HG03045 (cell line): ENCODE measurements at regions not wholly inside any gene's neighbourhood (a gene's known extent, or its start where the extent isn't known, plus 50 kb on each side); places are given as distances from the start of the nearest gene placed in this dataset.
"Not testable (repeated sequence)": the region's sequence is repeated elsewhere in the genome, so short reads cannot be mapped to it uniquely, and the experiment has no call there.

Experiments
- ATAC-seq: cut with Tn5 transposase; IDR thresholded peaks from one replicate; pipeline ENCODE4 v1.9.1; 2021; ENCODE audit warnings: mild to moderate bottlenecking, moderate library complexity; ENCODE audit not compliant: unreplicated experiment

DNA sequence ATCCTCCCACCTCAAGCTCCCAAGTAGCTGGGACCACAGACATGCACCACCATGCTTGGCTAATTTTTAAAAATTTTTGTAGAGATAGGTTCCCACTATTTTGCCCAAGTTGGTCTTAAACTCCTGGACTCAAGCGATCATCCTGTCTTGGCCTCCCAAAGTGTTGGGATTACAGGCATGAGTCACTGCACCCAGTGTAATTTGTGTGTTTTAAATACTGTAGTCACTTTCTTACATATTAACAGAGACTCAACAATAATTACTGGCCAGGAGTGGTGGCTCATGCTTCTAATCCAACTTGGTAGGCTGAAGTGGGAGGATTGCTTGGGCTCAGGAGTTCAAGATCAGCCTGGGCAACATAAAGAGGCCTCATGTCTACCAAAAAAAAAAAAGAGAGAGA, 293.0 kb downstream of the RDH14 start:
- no peak for ATAC-seq

DNA sequence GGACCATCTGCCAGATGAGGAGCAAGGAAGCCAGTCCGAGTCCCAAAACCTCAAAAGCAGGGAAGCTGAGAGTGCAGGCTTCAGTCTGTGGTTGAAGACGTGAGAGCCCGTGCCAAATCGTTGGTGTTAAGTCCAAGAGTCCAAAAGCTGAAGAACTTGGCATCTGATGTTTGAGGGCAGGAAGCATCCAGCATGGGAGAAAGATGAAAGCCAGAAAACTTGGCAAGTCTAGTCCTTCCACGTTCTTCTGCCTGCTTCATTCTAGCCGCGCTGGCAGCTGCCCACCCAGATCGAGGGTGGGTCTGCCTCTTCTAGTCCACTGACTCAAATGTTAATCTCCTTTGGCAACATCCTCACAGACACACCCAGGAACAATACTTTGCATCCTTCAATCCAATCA, 293.8 kb downstream of the RDH14 start:
- not testable (repeated sequence) for ATAC-seq

DNA sequence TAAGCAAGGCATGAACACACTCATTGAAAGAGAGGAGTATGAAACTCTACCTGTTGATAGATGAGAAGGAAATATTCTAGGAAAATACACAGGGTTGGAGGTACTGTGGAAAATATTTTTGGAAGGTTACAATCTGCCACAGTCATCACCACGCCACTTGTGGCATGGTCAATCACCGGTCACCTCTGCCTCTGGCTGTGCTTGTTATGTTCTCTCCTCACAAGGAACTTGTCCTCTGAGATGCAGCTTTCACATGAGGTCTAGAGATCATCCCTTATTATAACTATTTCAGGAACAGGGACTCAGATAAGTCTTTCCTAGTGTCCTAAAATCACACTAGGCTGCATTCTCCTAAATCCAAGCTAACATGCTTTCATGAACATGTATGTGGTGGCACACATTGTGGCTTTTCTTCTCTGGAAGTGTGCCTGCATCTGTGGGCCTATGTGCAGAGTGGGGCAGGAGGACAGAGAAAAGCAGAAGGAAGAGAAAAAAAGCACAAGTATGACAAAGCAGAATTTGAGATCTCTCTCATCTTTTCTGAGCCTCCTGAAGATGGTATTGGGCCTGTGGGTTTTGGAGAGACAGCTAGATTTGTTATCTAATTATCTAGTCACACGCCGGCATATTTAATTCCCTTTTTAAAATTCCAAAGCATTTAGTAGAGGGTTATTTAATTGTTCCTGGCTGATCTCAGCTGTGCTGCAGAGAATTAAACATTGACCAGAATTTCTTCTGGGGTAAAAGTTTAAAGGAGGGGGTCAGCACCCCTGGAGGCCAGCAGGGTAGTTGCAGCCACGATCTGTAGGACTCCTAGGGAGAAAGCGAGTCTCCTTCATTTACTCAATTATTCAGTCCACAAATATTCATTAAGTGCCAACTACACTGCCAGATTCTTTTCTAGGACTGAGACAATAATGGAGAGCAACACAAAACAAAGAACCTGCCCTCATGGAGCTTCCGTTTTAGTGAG, 294.6 kb downstream of the RDH14 start:
- ATAC-seq: no peak

DNA sequence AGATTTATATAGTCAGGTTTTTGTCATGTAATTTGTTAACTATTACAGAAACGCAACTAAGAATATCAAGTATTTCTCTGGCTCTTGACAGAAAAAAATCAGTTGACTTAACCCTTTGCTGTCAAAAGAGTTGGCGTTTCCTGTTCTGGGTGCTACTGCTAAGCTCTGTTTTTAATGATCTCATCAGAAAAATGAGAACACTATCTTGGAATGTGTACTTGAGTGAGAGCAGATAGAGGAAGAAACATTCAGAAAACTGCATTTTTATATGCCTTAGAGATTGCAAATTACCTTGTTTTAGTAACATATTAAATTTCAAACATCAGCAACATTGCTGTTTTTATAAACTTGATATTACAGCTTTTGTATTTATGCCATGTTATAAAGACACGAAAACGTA, 297.9 kb downstream of the RDH14 start:
- ATAC-seq: no peak

DNA sequence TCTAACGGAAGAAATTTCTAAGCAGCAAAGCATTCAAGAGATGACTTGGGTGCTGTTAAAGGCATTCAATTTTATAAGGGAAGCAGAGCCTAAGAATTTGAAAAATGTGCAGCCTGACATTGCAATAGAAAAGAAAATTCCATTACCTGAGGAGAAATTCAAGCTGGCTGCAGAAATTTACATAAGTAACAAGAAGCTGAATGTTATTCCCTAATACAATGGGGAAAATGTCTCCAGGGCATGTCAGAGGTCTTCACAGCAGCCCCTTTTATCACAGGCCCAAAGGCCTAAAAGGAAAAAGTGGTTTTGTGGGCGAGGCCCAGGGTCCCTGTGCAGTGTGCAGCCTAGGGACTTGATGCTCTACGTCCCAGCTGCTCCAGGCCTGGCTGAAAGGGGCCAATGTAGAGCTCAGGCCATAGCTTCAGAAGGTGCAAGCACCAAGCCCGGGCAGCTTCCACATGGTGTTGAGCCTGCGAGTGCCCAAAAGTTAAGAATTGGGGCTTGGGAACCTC, 306.7 kb downstream of the RDH14 start:
- ATAC-seq: no peak

DNA sequence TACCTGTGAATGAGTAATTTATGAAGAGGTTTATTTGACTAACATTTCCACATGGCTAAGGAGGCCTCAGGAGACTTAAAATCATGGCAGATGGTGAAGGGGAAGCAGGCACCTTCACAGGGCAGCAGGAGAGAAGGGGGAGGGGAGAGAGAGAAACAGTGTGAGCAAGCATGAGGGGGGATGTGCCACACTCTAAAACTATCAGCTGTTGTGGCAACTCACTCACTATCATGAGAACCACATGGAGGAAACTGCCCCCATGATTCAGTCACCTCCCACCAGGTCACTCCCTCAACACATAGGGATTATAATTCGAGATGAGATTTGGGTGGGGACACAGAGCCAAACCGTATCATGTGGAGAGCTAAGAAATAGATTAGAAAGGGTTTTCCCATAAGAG, 309.0 kb downstream of the RDH14 start:
- no peak for ATAC-seq

DNA sequence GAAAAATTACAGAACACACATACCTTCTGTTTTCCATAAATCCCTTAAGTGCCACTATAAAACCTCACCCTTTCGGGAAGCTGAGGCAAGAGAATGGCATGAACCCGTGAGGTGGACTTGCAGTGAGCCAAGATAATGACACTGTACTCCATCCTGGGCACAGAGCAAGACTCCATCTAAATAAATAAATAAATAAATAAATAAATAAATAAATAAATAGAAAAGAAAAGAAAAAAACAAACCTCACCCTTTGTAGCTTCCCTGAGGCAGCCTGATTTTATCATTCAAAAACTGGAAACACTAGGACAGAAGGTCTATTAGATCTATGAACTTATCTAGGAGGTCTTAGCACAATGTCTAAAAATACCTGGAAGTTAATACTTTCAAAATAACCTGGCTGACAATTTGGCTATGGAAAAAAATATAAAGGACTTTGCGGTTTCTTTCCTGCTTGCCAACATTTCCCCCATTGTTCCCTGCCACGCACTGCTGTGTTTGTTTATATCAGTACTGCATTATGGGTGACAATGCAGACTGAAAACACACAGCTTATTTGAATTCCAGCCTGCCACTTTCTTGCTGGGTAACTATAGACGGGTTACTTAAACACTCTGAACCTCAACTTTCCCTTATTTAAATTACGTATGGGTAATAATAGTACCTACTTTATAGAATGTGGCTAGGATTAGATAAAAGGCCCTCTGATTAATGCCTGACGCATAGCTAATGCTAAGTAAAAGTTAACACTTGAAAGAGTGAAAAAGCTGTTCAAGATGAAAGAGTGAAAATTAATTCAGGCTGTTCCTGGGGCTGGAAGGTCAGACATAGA, 313.0 kb downstream of the RDH14 start:
- ATAC-seq: no peak

DNA sequence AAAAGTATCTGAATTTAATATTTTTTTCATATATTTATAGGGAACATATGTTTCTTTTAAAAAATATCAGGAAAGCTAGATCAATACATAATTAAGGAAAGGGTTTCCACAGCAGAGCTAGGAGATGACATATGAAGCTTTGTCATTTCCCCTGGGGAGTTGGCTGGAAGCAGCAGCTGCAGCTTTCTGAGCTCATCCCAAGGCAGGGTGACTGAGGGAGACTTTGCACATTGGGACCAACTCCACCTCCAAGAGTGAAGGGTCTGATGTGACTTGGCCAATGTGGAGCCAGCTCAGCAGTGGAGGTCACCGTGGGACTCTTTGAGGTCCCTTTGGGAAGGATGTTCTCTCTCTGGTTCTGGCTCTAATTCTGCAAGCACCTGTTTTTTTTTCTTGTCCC, 315.1 kb downstream of the RDH14 start:
- no peak for ATAC-seq

DNA sequence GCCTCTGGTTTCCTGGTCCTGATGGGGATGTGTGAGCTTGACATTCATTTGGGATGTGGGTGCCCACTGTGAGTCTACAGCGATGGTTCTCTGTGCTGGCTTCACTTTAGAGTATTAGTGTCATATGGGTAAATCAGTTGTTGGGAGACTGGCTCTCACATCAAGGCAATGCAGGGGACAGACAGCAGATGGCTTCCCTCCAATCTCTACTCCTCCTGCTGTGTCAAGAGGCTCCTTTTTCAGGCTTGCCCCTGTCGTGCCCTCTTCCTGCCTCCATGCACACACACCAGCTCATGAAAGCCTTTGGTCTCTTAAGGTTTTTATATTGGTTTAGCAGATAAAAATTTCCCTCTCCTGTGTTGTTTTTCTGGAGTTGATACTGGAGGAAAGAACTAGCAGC, 315.6 kb downstream of the RDH14 start:
- no peak for ATAC-seq

DNA sequence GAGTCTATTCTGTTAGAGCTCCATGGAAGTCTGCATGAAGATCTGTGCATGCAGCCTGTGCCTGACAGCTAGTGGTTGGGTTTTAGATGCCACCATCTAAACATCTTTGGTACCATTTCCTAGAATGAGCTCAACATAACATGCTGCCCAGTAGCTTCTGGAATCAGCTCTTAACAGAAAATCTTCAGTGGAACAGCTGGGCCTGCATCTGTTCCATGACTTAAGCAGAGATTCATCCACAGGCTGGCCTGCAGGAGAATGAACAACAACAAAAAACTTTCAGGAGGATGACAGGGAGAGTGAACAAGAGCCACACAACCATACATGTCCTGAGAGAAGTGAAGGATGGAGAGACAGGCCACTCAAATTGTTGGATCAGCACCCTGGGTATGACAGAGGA, 316.6 kb downstream of the RDH14 start:
- ATAC-seq: no peak

DNA sequence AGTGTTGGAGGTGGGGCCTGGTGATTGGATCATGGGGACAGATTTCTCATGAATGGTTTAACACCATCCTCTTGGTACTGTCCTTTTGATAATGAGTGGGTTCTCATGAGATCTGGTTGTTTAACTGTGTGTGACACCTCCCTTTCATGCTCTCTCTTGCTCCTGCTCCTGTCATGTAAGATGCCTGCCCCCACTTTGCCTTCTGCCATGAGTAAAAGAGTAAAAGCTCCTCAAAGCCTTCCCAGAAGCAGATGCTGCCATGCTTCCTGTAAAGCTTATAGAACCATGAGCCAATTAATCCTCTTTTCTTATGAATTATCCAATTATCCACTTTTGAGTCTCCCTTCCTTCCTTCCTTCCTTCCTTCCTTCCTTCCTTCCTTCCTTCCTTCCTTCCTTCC, 317.7 kb downstream of the RDH14 start:
- no peak for ATAC-seq

DNA sequence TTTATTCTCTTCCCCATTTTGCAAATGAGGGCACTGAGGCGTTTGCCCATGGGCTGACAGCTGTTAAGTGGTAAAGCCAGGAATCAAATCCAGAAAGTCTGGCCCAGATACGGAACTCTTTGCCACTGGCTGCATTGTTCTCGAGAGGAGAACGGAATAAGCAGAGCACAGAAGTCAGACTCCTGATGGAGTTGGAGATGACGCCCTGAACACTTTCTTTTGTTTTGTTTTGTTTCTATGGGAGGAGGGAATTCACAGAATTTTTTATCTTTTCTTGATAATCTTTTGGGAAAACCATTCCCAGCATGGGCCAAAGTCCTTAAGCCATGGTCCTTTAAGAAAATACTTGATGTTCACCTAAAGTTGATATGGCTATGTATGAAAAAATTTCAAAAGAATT, 322.2 kb downstream of the RDH14 start:
- no peak for ATAC-seq

DNA sequence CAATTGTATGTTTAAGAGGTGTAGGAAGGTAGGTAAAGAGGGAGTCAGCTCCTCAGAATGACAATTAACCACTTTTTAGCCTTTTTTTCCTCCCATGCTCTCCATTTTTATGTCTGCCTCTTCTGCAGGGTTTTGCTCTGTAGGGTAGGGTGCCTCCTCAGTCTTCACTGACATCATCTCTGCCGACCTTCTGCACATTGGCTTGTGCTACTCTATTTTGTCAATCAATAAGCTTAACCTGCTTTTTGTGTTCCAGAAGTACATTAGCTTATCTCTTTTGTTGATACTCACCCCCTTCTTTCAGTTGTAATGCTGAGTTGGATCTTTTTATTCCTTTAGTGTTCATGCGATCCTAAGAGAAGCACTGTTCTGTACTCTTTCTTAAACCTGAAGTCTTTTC, 323.2 kb downstream of the RDH14 start:
- no peak for ATAC-seq

DNA sequence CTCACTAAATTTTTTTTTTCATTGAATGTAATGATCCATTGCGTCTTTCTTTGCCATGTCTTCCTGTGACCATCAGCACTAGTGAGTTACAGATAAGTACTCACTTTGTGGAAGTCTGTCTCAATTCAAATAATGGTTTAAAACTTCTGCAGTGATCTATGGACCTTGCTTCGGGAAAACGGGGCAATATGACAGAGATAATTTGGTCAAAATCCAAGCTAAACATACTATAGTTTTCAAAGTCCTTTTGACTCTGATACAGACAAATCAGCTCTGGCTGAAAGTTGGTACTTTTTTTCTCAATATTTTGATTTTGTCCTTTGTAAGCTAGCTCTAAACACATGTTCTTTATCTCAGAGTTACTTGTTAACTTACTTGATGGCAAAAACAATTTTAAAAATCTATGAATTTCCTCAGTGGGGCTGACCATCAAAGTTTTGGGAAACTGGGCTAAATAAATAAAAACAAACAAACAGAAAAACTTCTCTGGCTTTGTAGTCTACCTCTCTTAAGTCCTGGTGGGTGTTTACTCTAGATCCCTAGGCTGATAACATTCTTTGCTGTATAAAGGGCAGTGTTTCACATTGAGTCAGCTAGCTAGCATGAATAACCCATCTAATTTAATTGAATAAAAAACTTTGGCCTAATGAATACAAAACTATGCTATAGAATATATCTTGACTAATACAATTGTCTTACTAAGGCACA, 327.6 kb downstream of the RDH14 start:
- no peak for ATAC-seq

DNA sequence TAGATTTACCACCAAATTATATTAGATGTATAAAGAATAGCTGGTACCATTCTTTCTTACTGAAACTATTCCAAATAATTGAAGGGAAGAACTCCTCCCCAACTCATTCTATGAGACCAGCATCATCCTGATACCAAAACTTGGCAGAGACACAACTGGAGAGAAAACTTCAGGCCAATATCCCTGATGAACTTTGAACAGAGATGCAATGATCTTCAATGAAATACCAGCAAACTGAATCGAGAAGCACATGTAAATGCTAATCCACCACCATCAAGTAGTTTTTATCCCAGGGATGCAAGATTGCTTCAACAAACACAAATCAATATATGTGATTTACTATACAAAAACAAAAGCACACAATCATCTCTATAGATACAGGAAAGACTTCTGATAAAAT, 329.8 kb downstream of the RDH14 start:
- no peak for ATAC-seq

DNA sequence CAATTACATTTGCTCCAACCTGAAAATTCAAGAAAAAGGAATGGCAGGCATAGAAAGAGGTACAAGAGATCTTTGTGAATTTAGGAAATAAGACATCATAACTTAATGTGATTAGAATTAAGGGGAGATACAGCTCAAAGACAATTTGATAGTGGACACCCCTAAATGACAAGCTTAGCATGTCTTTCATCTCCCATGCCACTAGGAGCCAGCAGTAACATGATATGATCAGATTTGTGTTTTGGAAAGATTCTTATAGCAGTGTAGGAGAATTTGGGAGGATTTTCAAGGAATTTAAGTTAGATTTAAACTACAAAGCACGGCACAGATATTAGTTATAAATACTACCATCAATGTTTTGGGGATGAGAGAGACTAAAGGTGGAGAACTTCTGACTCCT, 340.8 kb downstream of the RDH14 start:
- ATAC-seq: no peak

DNA sequence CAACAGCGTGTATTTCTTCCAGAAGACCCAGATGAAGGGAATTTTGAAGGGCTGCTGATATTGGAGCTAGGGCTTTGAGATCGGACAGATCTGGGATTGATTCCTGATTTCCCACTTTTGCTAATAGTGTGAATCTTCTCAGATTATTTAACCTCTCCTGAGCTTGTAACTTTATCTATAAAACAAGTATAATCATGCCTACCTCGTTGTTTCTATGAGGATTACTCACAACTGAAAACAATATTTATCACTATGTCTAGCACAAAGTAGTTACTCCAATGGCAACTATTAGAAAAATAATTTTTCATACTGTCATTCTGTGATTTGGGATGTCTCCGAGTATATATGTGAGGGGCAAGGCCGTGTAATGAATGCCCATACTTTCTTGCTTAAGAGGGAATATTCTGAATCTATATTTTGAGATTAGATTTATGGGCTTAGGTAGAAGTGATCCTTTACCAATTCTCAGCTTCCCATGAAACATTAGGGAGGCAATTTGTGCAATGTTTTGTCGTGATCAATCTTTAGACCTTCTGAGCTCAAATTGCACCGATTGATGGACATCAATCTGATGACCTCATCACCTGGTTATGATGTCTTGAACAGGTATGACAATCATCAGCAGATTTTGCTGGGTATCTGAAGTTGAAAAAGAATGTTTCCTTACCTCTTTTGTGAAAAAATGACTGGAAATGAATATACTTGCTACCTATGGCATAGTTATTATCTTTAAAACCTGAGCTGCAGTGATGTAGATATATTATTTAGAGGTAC, 339.9 kb downstream of the KCNS3 start:
- no peak for ATAC-seq

DNA sequence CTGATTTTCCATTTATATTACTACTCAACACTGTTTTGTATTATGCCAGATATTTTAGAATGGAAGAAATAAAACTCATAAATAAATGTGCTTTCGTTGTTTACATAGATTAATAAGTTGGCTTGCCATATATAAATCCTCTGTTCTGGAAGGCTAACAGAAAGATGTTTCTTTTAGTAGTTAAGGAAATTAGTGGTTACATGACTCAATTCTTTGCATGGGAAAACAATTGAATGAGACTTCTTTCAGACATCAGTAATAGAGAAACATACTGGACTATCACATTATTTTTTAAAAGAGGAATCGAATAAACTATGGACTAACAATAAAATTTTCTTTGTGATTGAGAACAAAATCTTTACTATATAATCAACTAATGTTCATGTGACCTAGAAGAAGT, 336.5 kb downstream of the KCNS3 start:
- ATAC-seq: no peak

DNA sequence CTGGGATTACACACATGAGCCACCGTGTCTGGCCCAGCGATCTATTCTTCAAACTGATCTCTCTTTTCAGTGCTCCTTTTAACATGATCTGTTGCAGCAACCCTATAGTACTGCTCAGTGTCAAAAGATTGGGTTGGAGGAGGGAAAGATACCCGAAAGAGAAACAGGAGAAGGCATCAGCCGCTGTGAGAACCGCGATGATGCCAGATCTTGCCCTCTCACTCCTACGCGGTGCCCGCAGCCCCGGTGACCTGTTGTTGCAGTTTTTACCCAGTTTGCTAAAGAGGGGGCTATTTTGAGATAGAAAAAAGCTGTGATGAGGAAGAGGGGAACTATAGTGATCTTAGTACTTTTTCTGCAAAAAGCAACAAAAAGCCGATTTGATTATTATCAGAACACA, 335.5 kb downstream of the KCNS3 start:
- no peak for ATAC-seq

DNA sequence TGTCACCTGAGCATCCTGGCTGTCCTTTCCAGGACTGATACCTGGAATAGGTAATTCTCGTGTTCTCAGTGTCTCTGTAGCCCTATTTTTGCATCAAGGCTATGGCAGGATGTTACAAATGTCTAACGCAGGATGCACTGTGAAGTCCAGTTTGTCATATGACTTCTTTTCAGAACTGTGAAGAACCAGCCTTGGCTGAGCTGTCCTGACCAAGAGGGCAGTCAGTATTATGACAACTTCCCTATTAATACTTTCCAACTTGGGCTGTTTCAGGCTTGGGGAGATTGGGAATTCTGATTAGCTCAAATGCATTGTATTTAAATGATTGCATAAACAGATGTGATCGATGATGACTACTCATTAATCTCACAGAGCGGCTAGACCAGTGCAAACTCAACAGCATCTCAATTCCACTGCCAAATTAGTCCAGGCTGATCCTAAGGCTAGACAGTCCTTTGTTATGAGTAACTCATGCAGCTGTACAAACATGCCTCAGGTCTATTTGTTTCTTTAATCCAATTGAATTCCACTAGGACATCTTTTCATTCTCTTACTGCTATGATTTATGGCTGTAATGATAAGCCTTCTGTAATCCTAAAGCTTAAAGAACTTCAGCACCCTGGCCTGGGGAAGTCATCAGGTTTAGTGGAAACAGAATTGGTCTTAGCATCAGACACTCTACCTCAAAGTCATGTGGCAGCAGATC, 331.6 kb downstream of the KCNS3 start:
- ATAC-seq: no peak
